ENCODE measurements at regions not wholly inside any gene's neighbourhood (a gene's known extent, or its start where the extent isn't known, plus 50 kb on each side); places are given as distances from the start of the nearest gene placed in this dataset.

DNA sequence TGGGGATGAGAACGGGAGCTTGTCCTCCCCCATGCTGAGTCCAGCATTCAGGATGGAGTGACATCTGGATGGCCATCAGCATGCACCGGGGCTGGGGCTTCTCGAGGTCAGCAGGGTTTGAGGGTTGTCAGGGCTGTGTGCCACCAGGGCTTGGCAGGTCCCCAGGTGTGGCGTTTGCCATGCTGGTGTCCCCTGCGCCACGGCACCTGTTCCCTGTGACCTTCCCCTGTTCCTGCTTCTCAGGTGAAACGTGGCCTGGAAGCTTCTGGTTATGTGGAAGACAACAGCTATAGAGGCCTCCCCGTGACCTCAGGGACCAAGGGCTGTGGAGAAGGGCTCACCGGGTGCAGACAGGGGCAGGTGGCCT, 152.4 kb downstream of the KIF26A start:
- TF ChIP-seq CTCF (IDR thresholded peaks at IDR 0.05): no peak
- no peak for TF ChIP-seq POLR2A (IDR thresholded peaks at IDR 0.05)
- no peak for TF ChIP-seq POLR2AphosphoS5 (IDR thresholded peaks at IDR 0.05)
